ENCODE measurements at regions not wholly inside any gene's neighbourhood (a gene's known extent, or its start where the extent isn't known, plus 50 kb on each side); places are given as distances from the start of the nearest gene placed in this dataset.

DNA sequence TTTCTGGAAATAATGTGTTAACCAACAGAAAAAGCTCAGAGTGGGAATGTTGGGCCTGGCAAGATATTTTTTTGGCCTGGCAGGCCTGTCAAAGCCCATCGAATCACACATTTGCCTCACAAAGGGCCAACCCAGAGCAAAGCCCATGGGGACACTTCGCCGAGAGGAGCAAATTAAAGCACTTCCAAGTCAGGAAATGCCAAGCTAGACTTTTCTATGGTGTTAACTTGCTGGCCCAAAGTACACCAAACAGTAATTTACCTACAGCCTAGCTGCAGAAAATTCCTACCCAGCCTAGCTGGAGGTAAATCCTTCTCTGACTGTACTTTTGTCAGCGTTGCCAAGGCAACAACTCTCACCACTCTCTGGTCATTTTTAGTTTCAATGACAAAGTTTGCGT is 288.6 kb upstream of the LDB2 start:
- no peak for DNase-seq (ENCODE audit: extremely low read depth, low read depth)
- H3K4me3 ChIP-seq (replicated peaks; ENCODE audit: low read depth, low read length) = no peak overlapping the region

DNA sequence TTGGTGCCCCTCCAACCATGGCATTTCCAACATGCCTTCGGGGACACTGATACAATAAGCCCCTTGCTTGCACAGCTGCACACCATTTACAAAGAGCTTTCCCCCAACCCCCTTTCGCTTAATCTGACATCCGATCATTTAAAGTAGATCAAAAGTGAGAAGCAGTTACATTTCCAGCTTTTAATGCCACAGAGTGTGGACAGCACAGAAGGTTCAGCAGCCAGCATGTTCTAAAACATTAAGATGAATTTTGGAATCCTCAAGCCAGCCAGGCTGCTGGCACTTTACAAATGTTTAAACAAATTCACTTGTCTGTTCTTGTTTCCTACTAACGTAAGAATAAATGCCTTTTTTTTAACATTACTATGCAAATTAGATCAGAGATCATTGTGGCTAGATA is 284.4 kb upstream of the LDB2 start:
- no peak for DNase-seq (ENCODE audit: extremely low read depth, low read depth)
- TF ChIP-seq, protein P1, sequence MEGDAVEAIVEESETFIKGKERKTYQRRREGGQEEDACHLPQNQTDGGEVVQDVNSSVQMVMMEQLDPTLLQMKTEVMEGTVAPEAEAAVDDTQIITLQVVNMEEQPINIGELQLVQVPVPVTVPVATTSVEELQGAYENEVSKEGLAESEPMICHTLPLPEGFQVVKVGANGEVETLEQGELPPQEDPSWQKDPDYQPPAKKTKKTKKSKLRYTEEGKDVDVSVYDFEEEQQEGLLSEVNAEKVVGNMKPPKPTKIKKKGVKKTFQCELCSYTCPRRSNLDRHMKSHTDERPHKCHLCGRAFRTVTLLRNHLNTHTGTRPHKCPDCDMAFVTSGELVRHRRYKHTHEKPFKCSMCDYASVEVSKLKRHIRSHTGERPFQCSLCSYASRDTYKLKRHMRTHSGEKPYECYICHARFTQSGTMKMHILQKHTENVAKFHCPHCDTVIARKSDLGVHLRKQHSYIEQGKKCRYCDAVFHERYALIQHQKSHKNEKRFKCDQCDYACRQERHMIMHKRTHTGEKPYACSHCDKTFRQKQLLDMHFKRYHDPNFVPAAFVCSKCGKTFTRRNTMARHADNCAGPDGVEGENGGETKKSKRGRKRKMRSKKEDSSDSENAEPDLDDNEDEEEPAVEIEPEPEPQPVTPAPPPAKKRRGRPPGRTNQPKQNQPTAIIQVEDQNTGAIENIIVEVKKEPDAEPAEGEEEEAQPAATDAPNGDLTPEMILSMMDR (IDR thresholded peaks at IDR 0.05; ENCODE audit: low read depth, low read length, missing control alignments) = no peak
- H3K4me3 ChIP-seq (replicated peaks; ENCODE audit: low read depth, low read length) = no peak overlapping the region

More for the DNA sequence above, 288.6 kb upstream of the LDB2 start:
- TF ChIP-seq, protein P1 (IDR thresholded peaks at IDR 0.05; ENCODE audit: low read depth, low read length, missing control alignments) = no peak

DNA sequence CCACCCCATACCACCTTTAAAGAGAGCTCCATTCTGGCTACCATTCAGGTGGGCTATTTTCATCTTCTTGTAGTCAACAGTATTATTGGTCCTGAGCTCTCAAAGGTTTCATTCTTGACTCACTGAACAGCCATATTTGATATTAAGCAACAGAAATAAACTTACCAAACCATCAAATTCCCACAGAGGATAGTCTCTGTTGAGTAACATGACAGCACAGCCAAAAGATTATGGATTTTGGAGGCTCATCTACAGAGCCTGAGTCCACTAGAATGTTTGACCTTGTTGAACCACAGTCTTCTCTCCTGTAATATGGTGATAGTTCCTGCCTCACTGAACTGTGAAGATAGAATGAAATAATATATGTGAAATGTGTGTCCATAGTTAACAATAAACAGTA is 276.3 kb upstream of the LDB2 start:
- DNase-seq (ENCODE audit: extremely low read depth, low read depth) = no peak

DNA sequence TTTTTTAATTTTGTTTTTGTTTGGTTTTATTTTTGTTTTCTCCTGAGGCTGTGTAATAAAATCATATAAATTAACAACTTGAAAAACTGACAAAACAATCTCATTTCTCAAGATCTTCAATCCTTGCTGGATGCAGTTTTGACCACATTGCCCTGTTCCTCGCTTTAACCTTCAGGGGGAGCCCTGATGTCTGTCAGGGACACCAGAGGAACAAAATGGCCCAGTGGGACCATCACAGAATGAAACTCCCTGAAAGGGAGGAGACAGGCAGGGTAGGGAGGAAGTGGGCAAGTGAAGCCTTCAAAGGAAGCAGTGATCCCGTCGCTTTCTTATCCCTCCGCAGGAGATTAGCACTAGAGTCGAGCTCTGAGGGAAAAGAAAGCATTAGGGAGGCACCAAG is 274.9 kb upstream of the LDB2 start:
- TF ChIP-seq, protein P1 (IDR thresholded peaks at IDR 0.05; ENCODE audit: low read depth, low read length, missing control alignments) = peak; percentile 38
- no peak for DNase-seq (ENCODE audit: extremely low read depth, low read depth)
- no peak overlapping the region for H3K4me3 ChIP-seq (replicated peaks; ENCODE audit: low read depth, low read length)

More for the DNA sequence above, 276.3 kb upstream of the LDB2 start:
- TF ChIP-seq, protein P1 (IDR thresholded peaks at IDR 0.05; ENCODE audit: low read depth, low read length, missing control alignments) = no peak
- no peak overlapping the region for H3K4me3 ChIP-seq (replicated peaks; ENCODE audit: low read depth, low read length)

DNA sequence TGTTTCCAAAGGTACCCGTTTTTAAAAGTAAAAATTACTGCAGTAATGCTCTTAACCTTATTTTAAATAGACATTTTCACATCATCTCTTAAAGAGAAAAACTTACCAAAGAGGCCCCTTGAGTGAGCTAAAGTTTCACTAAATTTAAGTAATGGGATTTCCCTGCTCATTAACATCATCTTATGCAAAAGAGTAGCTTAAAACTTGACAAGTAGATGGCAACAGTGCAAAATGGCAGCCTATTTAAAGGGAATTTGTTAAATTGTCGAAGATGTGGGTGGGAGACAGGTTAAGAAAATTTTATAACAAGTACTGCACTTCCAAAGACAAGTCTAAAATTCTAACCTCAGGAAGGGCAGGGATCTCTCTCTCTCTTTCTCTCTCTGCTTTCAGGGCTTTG is 271.7 kb upstream of the LDB2 start:
- DNase-seq (ENCODE audit: extremely low read depth, low read depth) = no peak
- TF ChIP-seq, protein P1 (IDR thresholded peaks at IDR 0.05; ENCODE audit: low read depth, low read length, missing control alignments) = no peak
- H3K4me3 ChIP-seq (replicated peaks; ENCODE audit: low read depth, low read length) = no peak overlapping the region

DNA sequence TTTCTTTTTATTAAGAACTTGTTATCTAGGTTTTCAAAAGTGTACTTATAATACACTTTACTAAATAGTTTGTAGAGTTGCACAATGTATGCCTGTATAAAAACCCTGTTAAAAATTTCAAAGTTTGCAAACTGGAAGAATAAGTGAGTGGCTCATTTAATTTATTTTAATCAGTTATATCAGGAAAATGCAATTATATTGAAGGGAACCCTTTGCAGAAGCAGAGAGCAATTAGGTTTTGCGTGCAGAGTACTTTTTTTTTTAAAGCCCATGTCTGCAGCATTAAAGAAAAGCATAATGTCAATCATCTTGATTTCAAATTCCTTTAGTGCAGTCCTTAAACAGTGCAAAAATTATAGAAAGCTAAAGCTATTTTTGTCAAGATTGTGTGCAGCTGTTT is 271.3 kb upstream of the LDB2 start:
- TF ChIP-seq, protein P1 (IDR thresholded peaks at IDR 0.05; ENCODE audit: low read depth, low read length, missing control alignments) = no peak
- DNase-seq (ENCODE audit: extremely low read depth, low read depth) = no peak
- no peak overlapping the region for H3K4me3 ChIP-seq (replicated peaks; ENCODE audit: low read depth, low read length)

DNA sequence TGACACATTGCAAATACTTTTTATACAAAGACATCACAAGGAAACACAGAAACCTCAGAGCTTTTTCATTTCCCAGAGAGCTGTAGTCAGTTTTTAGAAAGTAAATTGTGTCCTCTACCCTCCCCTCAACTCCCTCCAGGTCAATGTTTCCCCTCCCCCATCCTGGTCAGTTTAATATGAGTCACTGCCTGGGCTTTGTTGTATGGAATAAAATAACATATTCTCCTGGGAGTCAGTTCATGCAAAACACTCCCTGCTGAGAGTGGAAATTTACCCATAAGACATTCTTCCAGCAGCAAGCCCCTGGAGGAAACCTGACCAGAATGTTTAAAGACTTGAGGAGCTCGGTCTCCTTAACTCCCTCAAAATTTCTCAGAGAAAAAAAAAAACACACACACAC is 270.1 kb upstream of the LDB2 start:
- no peak overlapping the region for H3K4me3 ChIP-seq (replicated peaks; ENCODE audit: low read depth, low read length)
- DNase-seq (ENCODE audit: extremely low read depth, low read depth) = peak; percentile 51
- TF ChIP-seq, protein P1 (IDR thresholded peaks at IDR 0.05; ENCODE audit: low read depth, low read length, missing control alignments) = no peak

Data from HFF-Myc (cell line).